HL-60 (cell line): ENCODE measurements at regions not wholly inside any gene's neighbourhood (a gene's known extent, or its start where the extent isn't known, plus 50 kb on each side); places are given as distances from the start of the nearest gene placed in this dataset.

Experiments used
- CTCF ChIP-seq: IDR thresholded peaks from one replicate; pipeline ENCODE4 v1.5.1; 2011; ENCODE audit warnings: low read length, control low read depth, inconsistent platforms; ENCODE audit not compliant: insufficient read depth
- POLR2AphosphoS5 ChIP-seq: IDR thresholded peaks from 2 replicates; pipeline ENCODE4 v1.6.1; 2012; ENCODE audit warnings: low read depth

DNA sequence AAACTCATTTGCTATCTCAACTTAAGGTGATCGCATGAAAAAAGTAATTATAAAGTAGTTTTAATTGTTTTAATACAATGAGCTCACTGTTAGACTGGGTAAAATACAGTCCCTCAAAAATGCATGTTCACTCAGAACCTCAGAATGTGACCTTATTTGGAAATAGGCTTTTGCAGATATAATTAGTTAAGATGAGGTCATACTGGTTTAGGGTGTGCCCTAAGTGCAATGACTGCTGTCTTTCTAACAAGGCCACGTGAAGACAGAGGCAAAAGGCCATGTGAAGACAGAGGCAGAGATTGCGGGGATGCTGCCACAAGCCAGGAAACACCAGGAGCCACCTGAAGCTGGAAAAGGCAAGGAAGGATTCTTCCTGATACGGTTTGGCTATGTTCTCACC, 262.1 kb downstream of the NKX6-1 start:
- TF ChIP-seq POLR2AphosphoS5, result no peak
- TF ChIP-seq CTCF, result no peak
